HG03571 (cell line): ENCODE measurements at regions not wholly inside any gene's neighbourhood (a gene's known extent, or its start where the extent isn't known, plus 50 kb on each side); places are given as distances from the start of the nearest gene placed in this dataset.

ENCODE experiments used
- ATAC-seq: cut with Tn5 transposase; IDR thresholded peaks from one replicate; pipeline ENCODE4 v1.9.1; 2021; ENCODE audit not compliant: unreplicated experiment

DNA sequence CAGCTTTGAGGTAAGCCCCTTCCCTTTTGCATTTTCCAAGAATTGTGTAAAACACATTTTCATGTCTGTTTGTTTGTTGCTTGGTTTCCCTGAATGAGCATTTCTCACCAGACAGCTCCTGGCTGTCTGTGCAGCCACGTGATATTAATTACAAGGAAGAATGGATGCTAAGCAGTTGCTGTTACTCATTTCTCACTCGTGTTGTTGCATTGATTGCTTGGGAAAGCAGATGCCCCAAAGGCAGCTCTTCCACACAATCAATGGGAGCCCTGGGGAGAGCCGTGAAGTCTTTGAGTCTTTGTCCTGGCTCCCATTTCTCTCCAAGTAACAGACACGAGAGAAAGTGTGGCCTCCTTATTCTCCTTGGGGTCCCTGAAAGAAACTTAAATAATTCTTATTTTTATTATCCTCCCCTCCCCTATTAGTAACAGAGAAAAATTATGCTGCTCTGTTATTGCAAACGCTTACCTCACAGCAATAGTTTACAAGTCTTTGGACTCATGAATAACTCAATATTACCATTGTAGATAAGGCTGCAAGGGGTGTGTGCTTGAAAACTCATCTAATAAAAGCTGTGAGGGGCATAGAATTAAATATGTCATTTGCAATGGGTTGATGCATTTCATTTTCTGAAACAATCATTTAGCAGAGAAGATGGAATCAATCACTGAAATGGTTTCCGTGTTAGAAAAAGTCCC, 127.7 kb upstream of the CAMK1G start:
- ATAC-seq: no peak

DNA sequence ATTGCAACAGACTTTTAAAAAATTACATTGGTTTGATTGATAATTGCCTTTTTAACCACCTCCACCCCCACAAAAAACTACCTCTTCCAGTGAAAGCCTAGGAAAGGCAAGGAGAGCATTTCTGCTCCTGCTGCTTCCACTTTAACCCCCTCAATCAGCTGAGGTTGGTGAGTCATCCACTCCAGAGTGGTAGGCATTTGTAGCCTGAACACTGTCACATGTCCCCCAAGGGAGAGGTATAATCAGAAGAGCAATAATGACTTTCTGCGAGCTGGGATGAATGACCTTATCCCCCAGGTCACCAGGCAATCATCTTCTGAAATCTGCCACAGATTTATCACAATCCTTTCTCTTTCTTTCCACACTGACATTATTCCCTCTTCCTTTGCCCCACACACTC, 126.6 kb upstream of the CAMK1G start:
- ATAC-seq: no peak

- no peak for ATAC-seq
Measured at GRCh38 chr1:209457401-209458125, 126.0 kb upstream of the CAMK1G start.

- no peak for ATAC-seq
Measured at GRCh38 chr1:209458921-209459320, 124.6 kb upstream of the CAMK1G start.

DNA sequence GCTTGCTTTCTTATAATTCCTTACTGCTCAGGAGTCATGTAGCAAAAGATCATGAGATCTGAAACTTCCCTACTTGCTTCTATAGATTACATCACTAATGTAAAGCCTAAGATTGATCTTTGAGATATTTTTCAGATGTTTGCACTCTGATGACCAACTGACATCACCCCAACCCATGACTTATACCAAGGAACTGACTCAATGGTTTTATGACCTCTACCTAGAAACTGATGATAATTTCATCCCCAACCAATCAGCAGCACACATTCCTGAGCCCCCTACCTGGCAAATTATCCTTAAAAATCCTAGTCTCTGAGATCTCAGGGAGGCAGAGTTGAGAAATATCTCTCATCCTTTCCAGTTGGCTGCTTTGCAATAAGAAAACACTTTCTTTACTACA, 122.3 kb upstream of the CAMK1G start:
- no peak for ATAC-seq

DNA sequence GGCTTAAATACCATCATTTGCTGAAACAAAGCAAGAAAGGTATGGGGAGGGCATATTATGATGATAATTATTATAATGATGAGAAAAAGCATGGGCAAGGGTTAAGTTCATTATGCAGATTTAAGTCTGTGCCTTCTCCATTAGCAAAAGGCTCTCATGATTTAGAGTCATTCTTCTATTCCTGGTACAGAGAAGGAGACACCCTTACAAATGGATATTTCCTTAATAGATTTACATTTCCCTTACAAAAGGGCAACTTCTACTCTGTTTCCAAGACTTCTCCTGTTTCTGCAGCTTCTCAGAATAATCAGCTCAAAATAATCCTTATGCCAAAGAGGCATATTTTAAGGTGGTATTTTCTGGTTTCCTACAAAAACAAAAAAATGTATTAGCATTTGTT, 121.1 kb upstream of the CAMK1G start:
- no peak for ATAC-seq

- no peak for ATAC-seq
Measured at GRCh38 chr1:209463441-209463840, 120.1 kb upstream of the CAMK1G start.

- ATAC-seq: no peak
Measured at GRCh38 chr1:209473025-209473424, 110.5 kb upstream of the CAMK1G start.

DNA sequence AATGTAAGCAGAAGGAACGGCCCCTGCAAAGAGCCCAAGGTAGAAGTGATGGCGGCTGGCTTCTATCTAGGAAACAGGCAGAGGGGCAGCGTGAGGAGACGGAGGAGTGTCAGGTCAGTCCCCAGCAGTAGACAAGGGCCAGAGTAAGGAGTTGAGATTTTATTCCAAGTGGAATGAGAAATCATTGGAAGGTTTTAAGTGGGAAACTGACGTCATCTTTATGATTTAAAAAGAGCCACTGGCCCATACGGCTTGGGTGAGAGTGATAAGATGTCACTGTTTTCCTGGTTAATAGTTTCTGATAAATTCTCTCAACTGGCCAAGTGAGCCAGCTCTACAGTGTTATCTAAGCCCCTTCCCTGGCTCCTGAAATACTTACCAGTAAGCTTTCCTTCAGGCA, 103.2 kb upstream of the CAMK1G start:
- no peak for ATAC-seq

- ATAC-seq: no peak
Measured at GRCh38 chr1:209483691-209484090, 99.8 kb upstream of the CAMK1G start.

GRCh38 chr1:209484429-209484828, 99.1 kb upstream of the CAMK1G start:
- no peak for ATAC-seq

- no peak for ATAC-seq
Measured at GRCh38 chr1:209485167-209485566, 98.3 kb upstream of the CAMK1G start.

DNA sequence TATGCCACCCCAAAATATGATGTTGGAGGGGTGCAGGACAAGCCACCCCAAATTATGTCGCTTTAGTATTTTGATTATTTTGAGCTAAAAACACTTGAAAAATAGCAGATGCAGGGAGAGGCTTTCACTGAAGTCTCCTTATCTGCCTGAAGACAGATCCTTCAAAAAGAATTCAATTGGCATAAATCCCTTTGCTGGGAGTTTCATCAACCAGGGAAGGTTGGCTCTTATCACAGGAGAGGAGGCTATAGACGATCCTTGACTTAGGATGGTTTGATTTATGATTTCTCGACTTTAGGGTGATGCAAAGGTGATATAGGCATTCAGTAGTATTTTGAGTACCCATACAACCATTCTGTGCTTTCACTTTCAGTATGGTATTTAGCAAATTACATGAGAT, 97.8 kb upstream of the CAMK1G start:
- no peak for ATAC-seq

GRCh38 chr1:209486861-209487593, 96.5 kb upstream of the CAMK1G start:
- ATAC-seq: no peak

GRCh38 chr1:209490013-209490412, 93.5 kb upstream of the CAMK1G start:
- ATAC-seq: no peak

DNA sequence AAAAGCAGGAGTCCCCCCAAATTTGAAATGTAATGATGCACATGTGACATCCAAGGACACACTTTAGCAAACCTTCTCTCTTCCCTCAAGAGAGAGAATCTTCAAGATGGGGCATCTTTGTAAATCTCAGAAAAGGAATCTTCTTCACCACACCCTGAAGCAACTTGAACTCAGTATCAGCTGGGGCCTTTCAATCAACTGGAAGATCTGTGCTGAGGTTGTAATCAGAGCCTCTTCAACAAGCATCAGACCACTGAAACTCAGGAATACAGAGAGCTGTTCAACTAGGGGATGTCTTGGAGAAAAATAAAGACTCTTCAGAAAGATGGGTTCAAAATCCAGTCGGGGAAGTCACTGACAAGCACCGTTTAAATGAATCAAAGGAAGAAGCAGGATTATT, 92.5 kb upstream of the CAMK1G start:
- ATAC-seq: no peak

GRCh38 chr1:209491496-209491895, 92.0 kb upstream of the CAMK1G start:
- ATAC-seq: no peak

DNA sequence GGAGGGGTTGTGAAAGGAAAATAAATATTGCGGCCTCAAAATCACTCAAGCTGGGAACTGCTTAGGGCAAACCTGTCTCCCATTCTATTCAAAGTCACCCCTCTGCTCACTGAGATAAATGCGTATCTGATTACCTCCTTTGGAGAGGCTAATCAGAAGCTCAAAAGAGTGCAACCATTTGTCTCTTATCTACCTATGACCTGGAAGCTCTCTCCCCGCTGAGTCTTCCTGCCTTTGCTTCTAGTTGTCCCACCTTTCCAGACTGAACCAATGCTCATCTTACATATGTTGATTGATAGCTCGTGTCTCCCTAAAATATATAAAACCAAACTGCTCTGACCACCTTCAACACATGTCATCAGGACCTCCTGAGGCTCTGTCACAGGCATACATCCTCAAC, 91.6 kb upstream of the CAMK1G start:
- ATAC-seq: no peak

GRCh38 chr1:209493559-209493958, 90.0 kb upstream of the CAMK1G start:
- ATAC-seq: no peak

DNA sequence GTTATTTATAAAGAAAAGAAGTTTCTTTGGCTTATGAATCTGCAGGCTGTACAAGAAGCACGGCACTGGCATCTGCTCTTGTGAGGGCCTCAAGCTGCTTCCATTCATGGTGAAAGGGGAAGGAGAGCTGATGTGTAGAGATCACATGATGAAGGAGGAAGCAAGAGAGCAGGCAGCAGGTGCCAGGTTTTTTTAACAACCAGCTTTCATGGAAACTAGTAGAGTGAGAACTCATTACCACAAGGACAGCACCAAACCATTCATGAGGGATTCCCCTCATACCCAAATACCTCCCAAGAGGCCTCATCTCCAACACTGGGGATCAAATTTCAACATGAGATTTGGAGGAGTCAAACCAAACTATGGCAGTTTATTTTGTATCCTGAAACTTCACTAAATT, 85.8 kb upstream of the CAMK1G start:
- no peak for ATAC-seq

DNA sequence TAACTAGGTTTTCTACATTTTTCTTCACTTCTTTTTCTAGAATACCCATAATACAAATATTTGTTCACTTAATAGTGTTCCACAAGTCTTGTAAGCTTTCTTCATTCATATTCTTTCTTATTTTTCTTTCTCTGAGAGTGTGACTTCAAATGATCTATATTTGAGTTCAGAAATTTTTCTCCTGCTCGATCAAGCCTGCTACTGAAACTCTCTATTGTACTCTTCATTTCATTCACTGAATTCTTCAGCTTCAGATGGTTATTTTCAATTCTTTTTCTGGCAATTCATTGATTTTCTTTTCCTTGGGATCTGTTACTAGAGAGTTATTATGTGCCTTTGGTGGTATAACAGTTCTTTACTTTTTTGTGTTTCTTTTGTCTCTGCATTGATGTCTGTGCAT, 82.5 kb upstream of the CAMK1G start:
- no peak for ATAC-seq

DNA sequence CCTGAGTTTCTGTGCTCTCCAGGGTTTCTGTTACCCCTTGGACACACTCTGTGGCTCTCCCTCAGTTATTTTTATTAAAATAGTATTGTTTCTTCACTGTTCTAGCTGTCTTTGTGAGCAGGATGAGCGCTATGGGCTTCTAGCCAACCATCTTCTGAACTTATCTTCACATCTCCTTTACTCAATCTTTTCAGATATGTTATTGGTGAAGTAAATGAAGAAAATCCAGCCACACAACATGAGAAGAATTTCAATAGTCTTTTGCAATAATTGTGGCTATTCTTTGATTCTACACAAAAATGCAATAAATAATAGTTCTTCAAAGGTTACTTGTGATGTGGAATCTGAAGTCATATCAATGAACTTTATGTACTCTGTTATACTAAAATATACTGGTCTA, 80.3 kb upstream of the CAMK1G start:
- ATAC-seq: no peak
